DND-41 (cell line): ENCODE measurements at regions not wholly inside any gene's neighbourhood (a gene's known extent, or its start where the extent isn't known, plus 50 kb on each side); places are given as distances from the start of the nearest gene placed in this dataset.

ENCODE experiments used
- ATAC-seq: fragments of 200-7000 bp; cut with Tn5 transposase; 3 replicates; pipeline ENCODE4 v1.9.1; 2021; ENCODE audit warnings: low read depth; ENCODE audit not compliant: insufficient read depth
- DNase-seq: peaks from one replicate; pipeline ENCODE4 v3.0.0-alpha.2; 2020
- H2AFZ ChIP-seq: 2 replicates; pipeline ENCODE4 v1.6.0; 2012; ENCODE audit warnings: low read depth, low read length
- H3K27ac ChIP-seq: 2 replicates; pipeline ENCODE4 v1.5.1; 2012; ENCODE audit warnings: low read length, inconsistent platforms
- H3K27me3 ChIP-seq: fragments of 200-600 bp; sonication (generic); 2 replicates; pipeline ENCODE4 v1.6.0; 2012; ENCODE audit warnings: low read length, mild to moderate bottlenecking, inconsistent platforms; ENCODE audit not compliant: insufficient read depth, poor library complexity
- H3K36me3 ChIP-seq: 2 replicates; pipeline ENCODE4 v1.5.1; 2012; ENCODE audit warnings: low read length, inconsistent platforms; ENCODE audit not compliant: insufficient read depth
- H3K4me1 ChIP-seq: 2 replicates; pipeline ENCODE4 v1.5.1; 2012; ENCODE audit warnings: mild to moderate bottlenecking, low read length; ENCODE audit not compliant: insufficient read depth
- H3K4me2 ChIP-seq: 2 replicates; pipeline ENCODE4 v1.6.0; 2012; ENCODE audit warnings: mild to moderate bottlenecking, moderate library complexity, low read length, inconsistent platforms; ENCODE audit not compliant: insufficient read depth
- H3K4me3 ChIP-seq, 2 experiments: fragments of 200-600 bp in 1 of 2; shearing (Covaris generic) in 1 of 2; 2 replicates each; pipeline ENCODE4 v1.5.1; 2012 to 2016; ENCODE audit warnings: inconsistent platforms in 2 of 2, low read length in 2 of 2, mild to moderate bottlenecking in 2 of 2, low read depth in 1 of 2, moderate library complexity in 1 of 2
- H3K79me2 ChIP-seq: 2 replicates; pipeline ENCODE4 v1.6.0; 2012; ENCODE audit warnings: low read length, inconsistent platforms; ENCODE audit not compliant: insufficient read depth
- H3K9ac ChIP-seq: 2 replicates; pipeline ENCODE4 v1.6.0; 2012; ENCODE audit warnings: low read depth, mild to moderate bottlenecking, inconsistent platforms, low read length, moderate library complexity
- H3K9me3 ChIP-seq: 2 replicates; pipeline ENCODE4 v1.5.1; 2012; ENCODE audit warnings: low read length, moderate library complexity, mild to moderate bottlenecking, inconsistent platforms; ENCODE audit not compliant: insufficient read depth, severe bottlenecking
- H4K20me1 ChIP-seq: 2 replicates; pipeline ENCODE4 v1.6.0; 2012; ENCODE audit warnings: low read length; ENCODE audit not compliant: insufficient read depth
- CTCF ChIP-seq: IDR thresholded peaks from 2 replicates; pipeline ENCODE4 v1.5.1; 2012; ENCODE audit warnings: borderline replicate concordance, low read length, moderate library complexity, mild to moderate bottlenecking; ENCODE audit not compliant: poor library complexity, severe bottlenecking; ENCODE audit errors: extremely low read depth
- EZH2 ChIP-seq: IDR thresholded peaks from 3 replicates; pipeline ENCODE4 v1.6.1; 2012; ENCODE audit warnings: borderline replicate concordance, low read depth, mild to moderate bottlenecking, moderate library complexity, low read length, inconsistent platforms; ENCODE audit not compliant: severe bottlenecking

GRCh38 chr17:70678889-70679288 lies 509.6 kb downstream of the KCNJ2 start:
- Histone ChIP-seq H4K20me1 (no peaks in the 10 kb centered on the region), H2AFZ (no peak overlapping the region), H3K36me3 (no peaks in the 10 kb centered on the region)

GRCh38 chr17:70683936-70684335 lies 514.6 kb downstream of the KCNJ2 start:
- TF ChIP-seq EZH2, result no peak
- Histone ChIP-seq H3K27me3 (no peaks in the 10 kb centered on the region), H3K36me3 (no peaks in the 10 kb centered on the region), H3K9me3 (no peaks in the 10 kb centered on the region), H3K4me3 (no peak overlapping the region), H3K27ac (no peak overlapping the region), H3K4me1 (no peaks in the 10 kb centered on the region), H2AFZ (no peak overlapping the region), H3K79me2 (no peaks in the 10 kb centered on the region), H4K20me1 (no peaks in the 10 kb centered on the region), H3K9ac (no peak overlapping the region), H3K4me2 (no peak overlapping the region)
- ATAC-seq (no peak), DNase-seq (no peak)

More at GRCh38 chr17:70678889-70679288, 509.6 kb downstream of the KCNJ2 start:
- H3K4me3 ChIP-seq, result no peak overlapping the region
- H3K4me1 ChIP-seq, result no peaks in the 10 kb centered on the region
- ATAC-seq (no peak), DNase-seq (no peak)
- H3K27me3 ChIP-seq, result no peaks in the 10 kb centered on the region
- no peaks in the 10 kb centered on the region for H3K79me2 ChIP-seq
- H3K4me2 ChIP-seq, result no peak overlapping the region
- H3K9ac ChIP-seq, result no peak overlapping the region
- no peak for TF ChIP-seq CTCF
- H3K9me3 ChIP-seq, result no peaks in the 10 kb centered on the region
- no peak overlapping the region for H3K27ac ChIP-seq

- no peak for ATAC-seq
- no peaks in the 10 kb centered on the region for H3K79me2 ChIP-seq
- H3K27ac ChIP-seq, result no peak overlapping the region
- no peak overlapping the region for H2AFZ ChIP-seq
- H3K27me3 ChIP-seq, result no peaks in the 10 kb centered on the region
- no peak overlapping the region for H3K4me2 ChIP-seq
- H3K4me1 ChIP-seq, result no peaks in the 10 kb centered on the region
- H3K9ac ChIP-seq, result no peak overlapping the region
- no peaks in the 10 kb centered on the region for H3K36me3 ChIP-seq
- H3K4me3 ChIP-seq, result no peak overlapping the region
- H4K20me1 ChIP-seq, result no peaks in the 10 kb centered on the region
- H3K9me3 ChIP-seq, result no peaks in the 10 kb centered on the region
- no peak for TF ChIP-seq EZH2
- TF ChIP-seq CTCF, result no peak
- no peak for DNase-seq
Observed at GRCh38 chr17:70687421-70687820, 518.1 kb downstream of the KCNJ2 start.

- Histone ChIP-seq H3K36me3 (no peaks in the 10 kb centered on the region), H3K4me3 (no peak overlapping the region), H3K4me1 (no peaks in the 10 kb centered on the region), H3K9me3 (no peaks in the 10 kb centered on the region), H2AFZ (no peak overlapping the region), H3K27ac (no peak overlapping the region), H3K27me3 (no peaks in the 10 kb centered on the region), H3K4me2 (no peak overlapping the region), H4K20me1 (no peaks in the 10 kb centered on the region), H3K9ac (no peak overlapping the region), H3K79me2 (no peaks in the 10 kb centered on the region)
- ATAC-seq (no peak), DNase-seq (no peak)
- TF ChIP-seq CTCF (no peak), EZH2 (no peak)
Observed at GRCh38 chr17:70691150-70691549, 521.8 kb downstream of the KCNJ2 start.
